HEK293 (cell line): ENCODE measurements at regions not wholly inside any gene's neighbourhood (a gene's known extent, or its start where the extent isn't known, plus 50 kb on each side); places are given as distances from the start of the nearest gene placed in this dataset.

ENCODE experiments used
- CTCF ChIA-PET: fragments of 350-600 bp; formaldehyde crosslinking; extraction: SDS; loops from one replicate; lab custom pipeline; 2021; ENCODE audit warnings: antibody characterized with exemption; lab: Yijun Ruan, JAX
- POLR2A ChIA-PET: fragments of 300-600 bp; formaldehyde crosslinking; extraction: SDS; loops from one replicate; lab custom pipeline; 2020; ENCODE audit warnings: antibody characterized with exemption, inconsistent platforms; lab: Yijun Ruan, JAX
- H3K27ac ChIP-seq: fragments of 200-500 bp; sonication (Bioruptor generic); 2 replicates; pipeline ENCODE4 v1.5.1; 2014; ENCODE audit warnings: low read depth, low read length, control low read depth, inconsistent platforms; ENCODE audit errors: extremely low read depth
- H3K36me3 ChIP-seq, 2 experiments: fragments of 200-500 bp in 1 of 2; sonication (Bioruptor generic) in 1 of 2; 1 replicate in 1 of 2; 2 replicates in 1 of 2; pipeline ENCODE4 v1.5.1; 2014 to 2017; ENCODE audit warnings: inconsistent platforms in 2 of 2, low read length in 2 of 2; ENCODE audit not compliant: control insufficient read depth in 2 of 2, insufficient read depth in 1 of 2
- H3K4me1 ChIP-seq: fragments of 200-500 bp; sonication (Bioruptor generic); 2 replicates; pipeline ENCODE4 v1.5.1; 2014; ENCODE audit warnings: mild to moderate bottlenecking, low read length, inconsistent platforms; ENCODE audit not compliant: control insufficient read depth, insufficient read depth
- H3K4me3 ChIP-seq: 2 replicates; pipeline ENCODE4 v1.5.1; 2011; ENCODE audit warnings: low read depth, mild to moderate bottlenecking, control low read depth, low read length, moderate library complexity
- H3K9me3 ChIP-seq: fragments of 200-500 bp; sonication (Bioruptor generic); 2 replicates; pipeline ENCODE4 v1.5.1; 2014; ENCODE audit warnings: low read depth, low read length, inconsistent platforms; ENCODE audit not compliant: control insufficient read depth, insufficient read depth
- GFI1B ChIP-seq: fragments of 450-650 bp; formaldehyde crosslinking; IDR thresholded peaks from 2 replicates; pipeline ENCODE4 v1.5.1; 2016; ENCODE audit warnings: missing biosample characterization, missing genetic modification characterization
- IKZF3 ChIP-seq: fragments of 450-650 bp; IDR thresholded peaks from 2 replicates; pipeline ENCODE4 v1.5.0; 2018; ENCODE audit warnings: missing biosample characterization, mild to moderate bottlenecking, missing genetic modification characterization, moderate library complexity
- SETDB1 ChIP-seq: IDR thresholded peaks from one replicate; pipeline ENCODE4 v1.6.1; 2017; ENCODE audit warnings: mild to moderate bottlenecking, low read length, moderate library complexity, mixed read lengths; ENCODE audit not compliant: insufficient read length
- SP2 ChIP-seq: fragments of 450-650 bp; formaldehyde crosslinking; IDR thresholded peaks from 2 replicates; pipeline ENCODE4 v1.5.1; 2016; ENCODE audit warnings: missing biosample characterization, missing genetic modification characterization
- ZBTB49 ChIP-seq: fragments of 450-650 bp; formaldehyde crosslinking; IDR thresholded peaks from 2 replicates; pipeline ENCODE4 v1.5.1; 2016; ENCODE audit warnings: missing biosample characterization, missing genetic modification characterization, low read depth
- ZFP37 ChIP-seq: fragments of 450-650 bp; formaldehyde crosslinking; IDR thresholded peaks from 2 replicates; pipeline ENCODE4 v1.5.1; 2016; ENCODE audit warnings: missing biosample characterization, missing genetic modification characterization
- ZIC2 ChIP-seq: fragments of 450-650 bp; formaldehyde crosslinking; IDR thresholded peaks from 2 replicates; pipeline ENCODE4 v1.5.1; 2016; ENCODE audit warnings: missing biosample characterization, missing genetic modification characterization
- ZNF19 ChIP-seq: fragments of 450-650 bp; formaldehyde crosslinking; IDR thresholded peaks from 2 replicates; pipeline ENCODE4; 2016; ENCODE audit warnings: missing biosample characterization, missing genetic modification characterization, low read depth
- ZNF211 ChIP-seq: fragments of 450-650 bp; formaldehyde crosslinking; IDR thresholded peaks from 2 replicates; pipeline ENCODE4 v1.5.1; 2016; ENCODE audit warnings: low read depth, missing biosample characterization, missing genetic modification characterization
- ZNF394 ChIP-seq: fragments of 450-650 bp; formaldehyde crosslinking; IDR thresholded peaks from 2 replicates; pipeline ENCODE4 v1.5.1; 2016; ENCODE audit warnings: missing biosample characterization, missing genetic modification characterization, mild to moderate bottlenecking, moderate library complexity, borderline replicate concordance
- ZNF423 ChIP-seq: fragments of 450-650 bp; formaldehyde crosslinking; IDR thresholded peaks from 2 replicates; pipeline ENCODE4 v1.5.1; 2016; ENCODE audit warnings: missing biosample characterization, missing genetic modification characterization
- ZNF501 ChIP-seq: fragments of 450-650 bp; formaldehyde crosslinking; IDR thresholded peaks from 2 replicates; pipeline ENCODE4 v1.5.1; 2016; ENCODE audit warnings: missing biosample characterization, missing genetic modification characterization
- ZNF664 ChIP-seq: fragments of 450-650 bp; formaldehyde crosslinking; IDR thresholded peaks from 2 replicates; pipeline ENCODE4 v1.5.1; 2016; ENCODE audit warnings: missing biosample characterization, missing genetic modification characterization
- ZNF692 ChIP-seq: fragments of 450-650 bp; formaldehyde crosslinking; IDR thresholded peaks from 2 replicates; pipeline ENCODE4 v1.5.1; 2016; ENCODE audit warnings: missing biosample characterization, missing genetic modification characterization

- H3K4me1 ChIP-seq: 0 out of 2 replicates have a peak, but pooled peaks cover 2% of the 10 kb centered on the region
- no peak overlapping the region for H3K27ac ChIP-seq
- H3K4me3 ChIP-seq: no peak overlapping the region
- ChIA-PET CTCF (interaction anchor here (0.5 kb wide), 1 partner anchor 935 kb away, joined by 3 read pairs; no protein-coding TSS in a partner anchor), POLR2A (no interaction called here)
- H3K36me3 ChIP-seq: no peaks in the 10 kb centered on the region
- H3K9me3 ChIP-seq: no peaks in the 10 kb centered on the region
- TF ChIP-seq ZNF211 (tag by site-specific recombination) (no peak), ZFP37 (no peak), SP2 (tag by site-specific recombination) (no peak), ZBTB49 (tag by site-specific recombination) (no peak), ZNF19 (no peak)
Observed at GRCh38 chr12:90004319-90005074, 295.9 kb upstream of the ATP2B1 start.

GRCh38 chr12:90003688-90004087 is 295.1 kb upstream of the ATP2B1 start:
- CTCF ChIA-PET: no interaction called here
- Histone ChIP-seq H3K27ac (no peak overlapping the region), H3K4me3 (no peak overlapping the region), H3K9me3 (no peaks in the 10 kb centered on the region), H3K36me3 (no peaks in the 10 kb centered on the region), H3K4me1 (peaks cover 7% of the 10 kb centered on the region; the same call in 1 of the 2 replicates)
- POLR2A ChIA-PET: no interaction called here
- TF ChIP-seq ZNF664 (tag by site-specific recombination) (no peak), GFI1B (tag by site-specific recombination) (no peak), ZIC2 (tag by site-specific recombination) (no peak), ZNF423 (tag by site-specific recombination) (0 out of 2 replicates have a peak, but pooled peaks have one; percentile 13), SETDB1 (no peak)

GRCh38 chr12:90000721-90001120 is 292.1 kb upstream of the ATP2B1 start:
- TF ChIP-seq IKZF3 (tag by site-specific recombination) (no peak), ZNF501 (tag by site-specific recombination) (no peak), ZNF394 (tag by site-specific recombination) (no peak), ZNF692 (tag by site-specific recombination) (no peak)
- ChIA-PET POLR2A (no interaction called here), CTCF (no interaction called here)
- Histone ChIP-seq H3K27ac (no peak overlapping the region), H3K36me3 (no peaks in the 10 kb centered on the region), H3K4me3 (no peak overlapping the region), H3K4me1 (peaks cover 8% of the 10 kb centered on the region; the same call in 1 of the 2 replicates), H3K9me3 (no peaks in the 10 kb centered on the region)
